Astrocyte of the spinal cord (primary cell): ENCODE measurements at regions not wholly inside any gene's neighbourhood (a gene's known extent, or its start where the extent isn't known, plus 50 kb on each side); places are given as distances from the start of the nearest gene placed in this dataset.

Experiments
- DNase-seq: peaks from one replicate; pipeline ENCODE4 v3.0.0; 2011; ENCODE audit warnings: low read depth, low spot score
- H3K4me3 ChIP-seq: 2 replicates; pipeline ENCODE4 v1.5.1; 2011; ENCODE audit warnings: low read depth, mild to moderate bottlenecking, low read length, moderate library complexity
- in situ Hi-C: cut with HindIII; loops from 2 replicates; pipeline ENCODE4 v1.10.0; 2017; ENCODE audit warnings: low sequenced_read_pairs
- TF ChIP-seq, protein P1 (sequence below): IDR thresholded peaks from 2 replicates; pipeline ENCODE4 v1.5.1; 2012; ENCODE audit warnings: low read depth, mild to moderate bottlenecking, low read length, inconsistent platforms

DNA sequence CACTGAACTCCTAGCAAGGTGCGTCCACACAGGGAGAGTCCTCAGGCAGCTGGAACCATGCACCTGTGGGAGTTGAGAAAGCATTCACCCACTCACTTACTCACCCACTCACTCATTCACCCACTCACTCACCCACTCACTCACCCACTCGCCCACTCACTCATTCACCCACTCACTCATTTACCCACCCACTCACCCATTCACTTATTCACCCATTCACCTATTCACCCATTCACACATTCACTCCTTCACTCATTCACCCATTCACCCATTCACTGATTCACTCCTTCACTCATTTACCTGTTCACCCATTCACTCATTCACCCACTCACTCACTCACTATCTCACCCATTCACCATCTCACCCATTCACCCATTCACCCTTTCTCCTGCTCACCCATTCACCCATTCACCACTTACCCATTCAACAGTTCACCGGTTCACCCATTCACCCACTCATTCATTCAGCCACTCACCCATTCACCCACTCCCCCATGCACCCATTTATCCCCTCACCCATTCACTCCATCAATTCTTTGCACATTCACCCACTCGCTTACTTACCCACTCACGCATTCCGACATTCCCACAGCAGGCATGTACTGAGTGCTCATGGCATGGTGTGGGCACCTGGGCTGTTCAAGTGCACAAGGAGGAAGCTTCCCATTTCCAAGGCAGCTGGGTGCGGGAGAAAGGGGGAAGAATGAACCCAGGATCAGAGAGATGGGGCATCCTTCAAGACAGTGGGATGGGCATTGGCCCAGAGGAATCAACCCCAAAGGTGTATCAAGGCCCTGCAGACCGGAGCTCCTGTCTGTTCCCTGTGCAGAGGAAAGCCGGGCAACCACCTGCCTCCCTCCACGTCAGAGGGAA is 135.2 kb upstream of the C14orf180 start:
- in situ Hi-C loops: no loop called here
- H3K4me3 ChIP-seq: no peak overlapping the region
- DNase-seq: no peak
- TF ChIP-seq, protein P1, sequence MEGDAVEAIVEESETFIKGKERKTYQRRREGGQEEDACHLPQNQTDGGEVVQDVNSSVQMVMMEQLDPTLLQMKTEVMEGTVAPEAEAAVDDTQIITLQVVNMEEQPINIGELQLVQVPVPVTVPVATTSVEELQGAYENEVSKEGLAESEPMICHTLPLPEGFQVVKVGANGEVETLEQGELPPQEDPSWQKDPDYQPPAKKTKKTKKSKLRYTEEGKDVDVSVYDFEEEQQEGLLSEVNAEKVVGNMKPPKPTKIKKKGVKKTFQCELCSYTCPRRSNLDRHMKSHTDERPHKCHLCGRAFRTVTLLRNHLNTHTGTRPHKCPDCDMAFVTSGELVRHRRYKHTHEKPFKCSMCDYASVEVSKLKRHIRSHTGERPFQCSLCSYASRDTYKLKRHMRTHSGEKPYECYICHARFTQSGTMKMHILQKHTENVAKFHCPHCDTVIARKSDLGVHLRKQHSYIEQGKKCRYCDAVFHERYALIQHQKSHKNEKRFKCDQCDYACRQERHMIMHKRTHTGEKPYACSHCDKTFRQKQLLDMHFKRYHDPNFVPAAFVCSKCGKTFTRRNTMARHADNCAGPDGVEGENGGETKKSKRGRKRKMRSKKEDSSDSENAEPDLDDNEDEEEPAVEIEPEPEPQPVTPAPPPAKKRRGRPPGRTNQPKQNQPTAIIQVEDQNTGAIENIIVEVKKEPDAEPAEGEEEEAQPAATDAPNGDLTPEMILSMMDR: no peak

DNA sequence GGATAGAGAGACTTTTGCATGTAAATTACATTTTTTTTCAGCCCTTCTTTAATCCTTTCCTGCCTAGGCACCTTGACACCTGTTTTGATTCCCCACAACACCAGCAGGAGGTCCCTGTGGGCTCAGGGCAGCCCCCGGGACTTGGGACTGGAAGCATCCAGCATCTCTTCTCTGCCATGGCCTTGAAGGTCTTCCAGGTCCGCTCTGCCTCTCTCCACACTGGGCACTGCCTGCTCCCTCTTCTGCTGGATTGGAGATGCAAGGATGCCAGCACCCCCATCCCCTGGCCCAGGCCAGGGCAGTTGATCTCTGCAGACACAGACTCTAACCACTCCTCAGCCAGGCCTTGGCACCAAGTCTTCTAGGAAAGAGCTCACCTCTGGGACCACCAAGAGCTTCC is 134.5 kb upstream of the C14orf180 start:
- TF ChIP-seq, protein P1: no peak
- in situ Hi-C loops: no loop called here
- H3K4me3 ChIP-seq: no peak overlapping the region
- DNase-seq: no peak

DNA sequence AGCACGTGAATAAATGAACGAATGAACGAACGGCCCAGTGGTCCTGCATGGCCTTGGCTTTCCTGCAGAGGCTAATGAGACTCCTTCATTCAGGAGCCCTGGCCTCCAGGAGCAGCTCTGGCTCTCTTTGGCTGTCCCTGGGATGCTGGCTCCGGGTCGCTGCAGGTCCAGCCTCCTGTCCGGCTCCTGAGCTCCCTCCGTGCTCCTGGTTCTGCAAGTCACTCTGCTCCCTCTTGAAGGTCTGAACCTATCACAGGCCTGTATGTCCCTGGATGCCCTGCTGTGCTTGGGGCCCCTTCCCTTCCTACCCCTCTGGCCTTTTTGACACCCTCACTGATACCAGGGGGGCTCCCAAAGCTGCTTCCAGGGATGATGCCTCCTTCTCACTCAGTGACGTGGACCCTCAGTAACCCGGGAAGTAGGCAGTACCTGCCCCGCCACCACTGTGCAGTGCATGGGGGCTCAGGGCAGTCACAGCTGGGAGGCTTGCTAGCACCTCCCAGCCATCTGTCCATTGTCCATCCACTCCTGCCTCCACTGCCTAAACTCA is 133.7 kb upstream of the C14orf180 start:
- no peak overlapping the region for H3K4me3 ChIP-seq
- TF ChIP-seq, protein P1: no peak
- DNase-seq: no peak
- in situ Hi-C loops: no loop called here

GRCh38 chr14:104446611-104447010 is 133.0 kb upstream of the C14orf180 start:
- no peak overlapping the region for H3K4me3 ChIP-seq
- no peak for DNase-seq
- TF ChIP-seq, protein P1: no peak
- in situ Hi-C loops: no loop called here

GRCh38 chr14:104447750-104448149 is 131.8 kb upstream of the C14orf180 start:
- no peak for DNase-seq
- TF ChIP-seq, protein P1: no peak
- in situ Hi-C loops: no loop called here
- no peak overlapping the region for H3K4me3 ChIP-seq

- TF ChIP-seq, protein P1: no peak
- in situ Hi-C loops: no loop called here
- H3K4me3 ChIP-seq: no peak overlapping the region
Measured at GRCh38 chr14:104448321-104448720, 131.2 kb upstream of the C14orf180 start.

More at GRCh38 chr14:104448321-104448720, 131.2 kb upstream of the C14orf180 start:
- DNase-seq: no peak
